ENCODE measurements at regions not wholly inside any gene's neighbourhood (a gene's known extent, or its start where the extent isn't known, plus 50 kb on each side); places are given as distances from the start of the nearest gene placed in this dataset.

- TF ChIP-seq CTCF (conservative IDR thresholded peaks at IDR 0.05; ENCODE audit: low read depth, low read length) (no peak), EZH2 (IDR thresholded peaks at IDR 0.05; ENCODE audit: low read length, unreplicated experiment) (no peak), EZH2phosphoT487 (IDR thresholded peaks at IDR 0.05; ENCODE audit: borderline replicate concordance, low read length) (no peak)
These were observed 87.4 kb upstream of the BHLHE23 start for GRCh38 chr20:63093966-63094766.

All from PC-3 (cell line).